ENCODE measurements at regions not wholly inside any gene's neighbourhood (a gene's known extent, or its start where the extent isn't known, plus 50 kb on each side); places are given as distances from the start of the nearest gene placed in this dataset.

- Histone ChIP-seq H2AK5ac (ENCODE audit: low read depth, low read length) (no peak overlapping the region), H4K20me1 (ENCODE audit: insufficient read depth, low read length) (no peaks in the 10 kb centered on the region), H3K9ac (ENCODE audit: low read depth, low read length) (no peak overlapping the region), H3K4me2 (ENCODE audit: low read depth, low read length) (no peak overlapping the region), H3K4me3 (ENCODE audit: insufficient read depth, low read depth, low read length) (no peak overlapping the region), H3K18ac (ENCODE audit: low read depth, low read length) (no peak overlapping the region), H4K8ac (ENCODE audit: low read depth in 2 of 2, low read length in 2 of 2) (no peak overlapping the region), H2BK120ac (ENCODE audit: low read depth, low read length) (no peak overlapping the region), H3K36me3 (ENCODE audit: control insufficient read depth, insufficient read depth, low read length) (no peaks in the 10 kb centered on the region), H2BK15ac (ENCODE audit: low read depth, low read length) (no peak overlapping the region), H3K27ac (ENCODE audit: insufficient read depth, low read length) (no peak overlapping the region), H3K4ac (ENCODE audit: low read depth, low read length) (no peak overlapping the region), H3K4me1 (ENCODE audit: control insufficient read depth, insufficient read depth, low read length) (no peaks in the 10 kb centered on the region), H2AK9ac (replicated peaks; ENCODE audit: low read depth, low read length, poor library complexity) (no peak overlapping the region), H4K91ac (ENCODE audit: insufficient read depth, low read depth, low read length) (no peak overlapping the region), H2BK5ac (ENCODE audit: low read depth, low read length, poor library complexity, severe bottlenecking) (no peak overlapping the region), H3K56ac (ENCODE audit: extremely low read depth, insufficient read depth, low read length) (no peak overlapping the region), H3K23ac (ENCODE audit: low read depth, low read length) (no peak overlapping the region), H2AFZ (replicated peaks; ENCODE audit: low read length, poor library complexity) (no peak overlapping the region), H3K27me3 (ENCODE audit: control insufficient read depth, insufficient read depth, low read length) (no peaks in the 10 kb centered on the region), H3K14ac (replicated peaks; ENCODE audit: low read depth, low read length) (no peak overlapping the region), H3K9me3 (ENCODE audit: control insufficient read depth, insufficient read depth, low read length) (no peaks in the 10 kb centered on the region), H4K5ac (ENCODE audit: low read depth, low read length) (no peak overlapping the region), H2BK20ac (ENCODE audit: low read depth, low read length) (no peak overlapping the region), H3K79me1 (ENCODE audit: low read depth in 1 of 2, low read length in 2 of 2) (no peaks in the 10 kb centered on the region), H3K9me1 (ENCODE audit: insufficient read depth, low read length) (no peaks in the 10 kb centered on the region)
- TF ChIP-seq MXI1 (IDR thresholded peaks at IDR 0.05; ENCODE audit: borderline replicate concordance, low read depth, low read length) (no peak), SMC3 (IDR thresholded peaks at IDR 0.05; ENCODE audit: low read depth, low read length) (no peak), RAD21 (IDR thresholded peaks at IDR 0.05; ENCODE audit: low read length) (no peak), MAZ (IDR thresholded peaks at IDR 0.05; ENCODE audit: borderline replicate concordance, low read depth, low read length) (no peak), RFX5 (IDR thresholded peaks at IDR 0.05; ENCODE audit: low read depth, low read length) (no peak), ELK1 (IDR thresholded peaks at IDR 0.05; ENCODE audit: borderline replicate concordance, low read depth, low read length) (no peak), BHLHE40 (IDR thresholded peaks at IDR 0.05; ENCODE audit: low read depth, low read length) (no peak), USF2 (IDR thresholded peaks at IDR 0.05; ENCODE audit: low read depth, low read length) (no peak), CHD1 (IDR thresholded peaks at IDR 0.05; ENCODE audit: low read depth, low read length) (no peak)
- TF ChIP-seq, protein P1, sequence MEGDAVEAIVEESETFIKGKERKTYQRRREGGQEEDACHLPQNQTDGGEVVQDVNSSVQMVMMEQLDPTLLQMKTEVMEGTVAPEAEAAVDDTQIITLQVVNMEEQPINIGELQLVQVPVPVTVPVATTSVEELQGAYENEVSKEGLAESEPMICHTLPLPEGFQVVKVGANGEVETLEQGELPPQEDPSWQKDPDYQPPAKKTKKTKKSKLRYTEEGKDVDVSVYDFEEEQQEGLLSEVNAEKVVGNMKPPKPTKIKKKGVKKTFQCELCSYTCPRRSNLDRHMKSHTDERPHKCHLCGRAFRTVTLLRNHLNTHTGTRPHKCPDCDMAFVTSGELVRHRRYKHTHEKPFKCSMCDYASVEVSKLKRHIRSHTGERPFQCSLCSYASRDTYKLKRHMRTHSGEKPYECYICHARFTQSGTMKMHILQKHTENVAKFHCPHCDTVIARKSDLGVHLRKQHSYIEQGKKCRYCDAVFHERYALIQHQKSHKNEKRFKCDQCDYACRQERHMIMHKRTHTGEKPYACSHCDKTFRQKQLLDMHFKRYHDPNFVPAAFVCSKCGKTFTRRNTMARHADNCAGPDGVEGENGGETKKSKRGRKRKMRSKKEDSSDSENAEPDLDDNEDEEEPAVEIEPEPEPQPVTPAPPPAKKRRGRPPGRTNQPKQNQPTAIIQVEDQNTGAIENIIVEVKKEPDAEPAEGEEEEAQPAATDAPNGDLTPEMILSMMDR (conservative IDR thresholded peaks at IDR 0.05; ENCODE audit: low read depth, low read length), result no peak
- dilution Hi-C loops (cut with HindIII; ENCODE audit: low sequenced_read_pairs, unreplicated experiment) (no loop called here), intact Hi-C loops (cut with micrococcal nuclease) (no loop called here), in situ Hi-C loops (cut with MboI; ENCODE audit: low sequenced_read_pairs) (no loop called here)
- WGBS, 2 experiments (ENCODE audit: extremely low coverage in 2 of 2, insufficient read length in 1 of 2), result no CpG with 5 or more reads among the region's 6 CpGs
- CTCF ChIA-PET, result no interaction called here
- DNase-seq (no peak), ATAC-seq (ENCODE audit: low read depth) (no peak)
- POLR2A ChIA-PET (ENCODE audit: unreplicated experiment), result no interaction called here
- BruUV-seq (replicated peaks), result no TSS peak
Observed at GRCh38 chr4:107404591-107405300, 315.3 kb downstream of the PAPSS1 start.
